SJCRH30 (cell line): ENCODE measurements at regions not wholly inside any gene's neighbourhood (a gene's known extent, or its start where the extent isn't known, plus 50 kb on each side); places are given as distances from the start of the nearest gene placed in this dataset.
A peak's percentile ranks its signal among the peaks of the same experiment; 100 is the strongest.

Experiments
- DNase-seq, 2 experiments: peaks; one replicate each; pipeline ENCODE4 v3.0.0-alpha.2; 2015 to 2020
- H3K27ac ChIP-seq: fragments of 250-450 bp; sonication (Bioruptor Pico); 2 replicates; pipeline ENCODE4 v1.5.1; 2020; ENCODE audit warnings: mild to moderate bottlenecking, moderate library complexity
- H3K27me3 ChIP-seq: fragments of 250-450 bp; sonication (Bioruptor Pico); 2 replicates; pipeline ENCODE4 v1.5.1; 2020; ENCODE audit warnings: mild to moderate bottlenecking, moderate library complexity
- H3K36me3 ChIP-seq: fragments of 250-450 bp; sonication (Bioruptor Pico); 2 replicates; pipeline ENCODE4 v1.5.1; 2020; ENCODE audit warnings: mild to moderate bottlenecking, moderate library complexity
- H3K4me1 ChIP-seq: fragments of 250-450 bp; sonication (Bioruptor Pico); 2 replicates; pipeline ENCODE4 v1.5.1; 2020; ENCODE audit warnings: mild to moderate bottlenecking, moderate library complexity
- H3K4me3 ChIP-seq: fragments of 250-450 bp; sonication (Bioruptor Pico); 2 replicates; pipeline ENCODE4 v1.5.1; 2020; ENCODE audit warnings: mild to moderate bottlenecking, moderate library complexity
- H3K9me3 ChIP-seq: fragments of 250-450 bp; sonication (Bioruptor Pico); replicated peaks from 2 replicates; pipeline ENCODE4 v1.5.1; 2020; ENCODE audit warnings: mild to moderate bottlenecking, moderate library complexity

GRCh38 chr5:39525271-39525670 lies 100.5 kb upstream of the DAB2 start:
- Histone ChIP-seq H3K4me1 (peaks cover 14% of the 10 kb centered on the region), H3K4me3 (no peak overlapping the region), H3K27me3 (no peaks in the 10 kb centered on the region), H3K9me3 (no peaks in the 10 kb centered on the region), H3K36me3 (no peaks in the 10 kb centered on the region), H3K27ac (no peak overlapping the region)
- no peak for DNase-seq

- no peak for DNase-seq
- no peak overlapping the region for H3K27ac ChIP-seq
- H3K9me3 ChIP-seq: no peaks in the 10 kb centered on the region
- no peaks in the 10 kb centered on the region for H3K36me3 ChIP-seq
- no peaks in the 10 kb centered on the region for H3K27me3 ChIP-seq
- no peak overlapping the region for H3K4me3 ChIP-seq
- H3K4me1 ChIP-seq: peaks cover 26% of the 10 kb centered on the region
These were observed 99.0 kb upstream of the DAB2 start for GRCh38 chr5:39523821-39524220.

- Histone ChIP-seq H3K27ac (no peak overlapping the region), H3K27me3 (no peaks in the 10 kb centered on the region), H3K4me1 (peaks cover 41% of the 10 kb centered on the region), H3K4me3 (no peak overlapping the region), H3K36me3 (no peaks in the 10 kb centered on the region), H3K9me3 (no peaks in the 10 kb centered on the region)
- peak in 1 of 2 experiments; percentile 22 for DNase-seq
These were observed 97.3 kb upstream of the DAB2 start for GRCh38 chr5:39521940-39522590.

GRCh38 chr5:39521098-39521860 lies 96.5 kb upstream of the DAB2 start:
- no peak for DNase-seq
- Histone ChIP-seq H3K9me3 (no peaks in the 10 kb centered on the region), H3K4me3 (no peak overlapping the region), H3K27ac (no peak overlapping the region), H3K27me3 (no peaks in the 10 kb centered on the region), H3K36me3 (no peaks in the 10 kb centered on the region), H3K4me1 (peaks cover 41% of the 10 kb centered on the region)

GRCh38 chr5:39520232-39520572 lies 95.4 kb upstream of the DAB2 start:
- peak overlapping the region; percentile 46 for H3K4me3 ChIP-seq
- peaks cover 41% of the 10 kb centered on the region for H3K4me1 ChIP-seq
- H3K27me3 ChIP-seq: no peaks in the 10 kb centered on the region
- DNase-seq: peak; percentile 47 to 91
- H3K27ac ChIP-seq: peak overlapping the region; percentile 66
- H3K9me3 ChIP-seq: no peaks in the 10 kb centered on the region
- no peaks in the 10 kb centered on the region for H3K36me3 ChIP-seq

- Histone ChIP-seq H3K36me3 (no peaks in the 10 kb centered on the region), H3K4me1 (peaks cover 41% of the 10 kb centered on the region), H3K27ac (peak overlapping the region; percentile 66), H3K4me3 (peak overlapping the region; percentile 46), H3K27me3 (no peaks in the 10 kb centered on the region), H3K9me3 (no peaks in the 10 kb centered on the region)
- DNase-seq: peak in 1 of 2 experiments; percentile 43
These were observed 94.9 kb upstream of the DAB2 start for GRCh38 chr5:39519566-39520231.

- H3K9me3 ChIP-seq: no peaks in the 10 kb centered on the region
- H3K27ac ChIP-seq: peak overlapping the region; percentile 66; the same call in 1 of the 2 replicates
- H3K36me3 ChIP-seq: no peaks in the 10 kb centered on the region
- no peak overlapping the region for H3K4me3 ChIP-seq
- H3K4me1 ChIP-seq: peaks cover 43% of the 10 kb centered on the region
- DNase-seq: no peak
- no peaks in the 10 kb centered on the region for H3K27me3 ChIP-seq
These were observed 94.3 kb upstream of the DAB2 start for GRCh38 chr5:39519079-39519478.

- no peaks in the 10 kb centered on the region for H3K27me3 ChIP-seq
- peaks cover 49% of the 10 kb centered on the region for H3K4me1 ChIP-seq
- peak in 1 of 2 experiments; percentile 50 for DNase-seq
These were observed 93.7 kb upstream of the DAB2 start for GRCh38 chr5:39518516-39518915.

GRCh38 chr5:39517800-39518199 lies 93.0 kb upstream of the DAB2 start:
- H3K27ac ChIP-seq: no peak overlapping the region
- no peak overlapping the region for H3K4me3 ChIP-seq
- H3K9me3 ChIP-seq: no peaks in the 10 kb centered on the region
- no peak for DNase-seq
- H3K4me1 ChIP-seq: peaks cover 56% of the 10 kb centered on the region
- H3K36me3 ChIP-seq: no peaks in the 10 kb centered on the region
- no peaks in the 10 kb centered on the region for H3K27me3 ChIP-seq

More at GRCh38 chr5:39518516-39518915, 93.7 kb upstream of the DAB2 start:
- Histone ChIP-seq H3K9me3 (no peaks in the 10 kb centered on the region), H3K27ac (peak overlapping the region; percentile 66; the same call in 1 of the 2 replicates), H3K4me3 (no peak overlapping the region), H3K36me3 (no peaks in the 10 kb centered on the region)

- DNase-seq: no peak
- no peaks in the 10 kb centered on the region for H3K36me3 ChIP-seq
- H3K4me3 ChIP-seq: no peak overlapping the region
- no peaks in the 10 kb centered on the region for H3K9me3 ChIP-seq
- H3K4me1 ChIP-seq: peaks cover 51% of the 10 kb centered on the region
- H3K27me3 ChIP-seq: no peaks in the 10 kb centered on the region
- H3K27ac ChIP-seq: no peak overlapping the region
These were observed 91.1 kb upstream of the DAB2 start for GRCh38 chr5:39515881-39516280.

GRCh38 chr5:39513236-39513635 lies 88.5 kb upstream of the DAB2 start:
- no peaks in the 10 kb centered on the region for H3K9me3 ChIP-seq
- H3K36me3 ChIP-seq: no peaks in the 10 kb centered on the region
- no peaks in the 10 kb centered on the region for H3K27me3 ChIP-seq
- no peak overlapping the region for H3K4me3 ChIP-seq
- DNase-seq: peak; percentile 40 to 60
- peaks cover 36% of the 10 kb centered on the region for H3K4me1 ChIP-seq
- H3K27ac ChIP-seq: peak overlapping the region; percentile 18

- no peak overlapping the region for H3K4me3 ChIP-seq
- peak in 1 of 2 experiments; percentile 45 for DNase-seq
- H3K27ac ChIP-seq: no peak overlapping the region
- H3K27me3 ChIP-seq: no peaks in the 10 kb centered on the region
- no peaks in the 10 kb centered on the region for H3K36me3 ChIP-seq
- peaks cover 32% of the 10 kb centered on the region for H3K4me1 ChIP-seq
- H3K9me3 ChIP-seq: no peaks in the 10 kb centered on the region
These were observed 81.4 kb upstream of the DAB2 start for GRCh38 chr5:39506211-39506610.

GRCh38 chr5:39505791-39506190 lies 81.0 kb upstream of the DAB2 start:
- no peaks in the 10 kb centered on the region for H3K9me3 ChIP-seq
- no peak overlapping the region for H3K27ac ChIP-seq
- H3K27me3 ChIP-seq: no peaks in the 10 kb centered on the region
- peaks cover 28% of the 10 kb centered on the region for H3K4me1 ChIP-seq
- H3K4me3 ChIP-seq: no peak overlapping the region
- no peak for DNase-seq
- no peaks in the 10 kb centered on the region for H3K36me3 ChIP-seq

- no peak for DNase-seq
- Histone ChIP-seq H3K27me3 (no peaks in the 10 kb centered on the region), H3K27ac (no peak overlapping the region), H3K36me3 (no peaks in the 10 kb centered on the region), H3K9me3 (no peaks in the 10 kb centered on the region), H3K4me3 (no peak overlapping the region), H3K4me1 (peaks cover 23% of the 10 kb centered on the region)
These were observed 80.6 kb upstream of the DAB2 start for GRCh38 chr5:39505363-39505762.

- Histone ChIP-seq H3K27me3 (no peaks in the 10 kb centered on the region), H3K9me3 (no peaks in the 10 kb centered on the region), H3K4me3 (no peak overlapping the region), H3K4me1 (peaks cover 27% of the 10 kb centered on the region), H3K36me3 (no peaks in the 10 kb centered on the region), H3K27ac (no peak overlapping the region)
- DNase-seq: peak in 1 of 2 experiments; percentile 22
These were observed 78.4 kb upstream of the DAB2 start for GRCh38 chr5:39503155-39503554.
